Activated CD8-positive, alpha-beta memory T cell treated with anti-CD3 and anti-CD28 coated beads, Interleukin-2, amount 10 ng/mL, durations not matched to agents 7 days and 5 days (primary cell): ENCODE measurements at regions not wholly inside any gene's neighbourhood (a gene's known extent, or its start where the extent isn't known, plus 50 kb on each side); places are given as distances from the start of the nearest gene placed in this dataset.
"Not testable (repeated sequence)": the region's sequence is repeated elsewhere in the genome, so short reads cannot be mapped to it uniquely, and the experiment has no call there.

Experiments used
- ATAC-seq: fragments of 150-1000 bp; cut with Tn5 transposase; one replicate; pipeline ENCODE4 v1.10.0; 2021; ENCODE audit warnings: moderate library complexity
- CTCF ChIA-PET: fragments of 350-600 bp; sonication (Branson Sonifier 250); formaldehyde crosslinking; loops from one replicate; lab custom pipeline; 2021; ENCODE audit warnings: antibody characterized with exemption; lab: Charles Lee
- DNase-seq: peaks from one replicate; pipeline ENCODE4 v3.0.0-alpha.2; 2020
- H3K27ac Mint-ChIP-seq: one replicate; pipeline ENCODE4 v1.8.0; 2021; ENCODE audit warnings: mild to moderate bottlenecking, mixed read lengths
- H3K27me3 Mint-ChIP-seq: one replicate; pipeline ENCODE4 v1.8.0; 2021; ENCODE audit warnings: mixed read lengths
- H3K36me3 Mint-ChIP-seq: one replicate; pipeline ENCODE4 v1.8.0; 2021; ENCODE audit warnings: mild to moderate bottlenecking, mixed read lengths
- H3K4me1 Mint-ChIP-seq: one replicate; pipeline ENCODE4 v1.8.0; 2021; ENCODE audit warnings: mixed read lengths
- H3K4me3 Mint-ChIP-seq: one replicate; pipeline ENCODE4 v1.8.0; 2021; ENCODE audit warnings: mild to moderate bottlenecking, moderate library complexity, mixed read lengths
- H3K9me3 Mint-ChIP-seq: one replicate; pipeline ENCODE4 v1.8.0; 2022; ENCODE audit warnings: low read depth, mixed read lengths

GRCh38 chr4:103400405-103400804, 202.3 kb upstream of the CENPE start:
- H3K27ac Mint-ChIP-seq: no peak overlapping the region
- no peaks in the 10 kb centered on the region for H3K9me3 Mint-ChIP-seq
- no peaks in the 10 kb centered on the region for H3K4me1 Mint-ChIP-seq
- H3K4me3 Mint-ChIP-seq: no peak overlapping the region
- no peak for DNase-seq
- no peaks in the 10 kb centered on the region for H3K36me3 Mint-ChIP-seq
- CTCF ChIA-PET: no interaction called here
- no peak for ATAC-seq
- H3K27me3 Mint-ChIP-seq: no peaks in the 10 kb centered on the region

- ATAC-seq: no peak
- no peaks in the 10 kb centered on the region for H3K36me3 Mint-ChIP-seq
Measured at GRCh38 chr4:103397541-103397940, 199.4 kb upstream of the CENPE start.

GRCh38 chr4:103387508-103388011, 189.4 kb upstream of the CENPE start:
- H3K4me3 Mint-ChIP-seq, H3K9me3 Mint-ChIP-seq, ATAC-seq, H3K27ac Mint-ChIP-seq, H3K27me3 Mint-ChIP-seq, H3K36me3 Mint-ChIP-seq, H3K4me1 Mint-ChIP-seq, CTCF ChIA-PET, DNase-seq: not testable (repeated sequence)

More at GRCh38 chr4:103397541-103397940, 199.4 kb upstream of the CENPE start:
- no peak overlapping the region for H3K27ac Mint-ChIP-seq
- no peaks in the 10 kb centered on the region for H3K27me3 Mint-ChIP-seq
- CTCF ChIA-PET: no interaction called here
- no peaks in the 10 kb centered on the region for H3K9me3 Mint-ChIP-seq
- no peak overlapping the region for H3K4me3 Mint-ChIP-seq
- no peak for DNase-seq
- H3K4me1 Mint-ChIP-seq: no peaks in the 10 kb centered on the region

- not testable (repeated sequence) for H3K4me1 Mint-ChIP-seq, H3K27ac Mint-ChIP-seq, H3K4me3 Mint-ChIP-seq, H3K27me3 Mint-ChIP-seq, H3K9me3 Mint-ChIP-seq, ATAC-seq, H3K36me3 Mint-ChIP-seq, DNase-seq
- CTCF ChIA-PET: interaction anchor here (0.6 to 0.7 kb wide), 2 partner anchors 298 to 392 kb away, joined by 3 read pairs; no protein-coding TSS in a partner anchor
Measured at GRCh38 chr4:103385565-103385964, 187.4 kb upstream of the CENPE start.

- CTCF ChIA-PET: no interaction called here
- H3K4me3 Mint-ChIP-seq: no peak overlapping the region
- no peaks in the 10 kb centered on the region for H3K36me3 Mint-ChIP-seq
- no peaks in the 10 kb centered on the region for H3K27me3 Mint-ChIP-seq
- ATAC-seq (no peak), DNase-seq (no peak)
- no peaks in the 10 kb centered on the region for H3K9me3 Mint-ChIP-seq
- no peak overlapping the region for H3K27ac Mint-ChIP-seq
- H3K4me1 Mint-ChIP-seq: no peaks in the 10 kb centered on the region
Measured at GRCh38 chr4:103375278-103375677, 177.1 kb upstream of the CENPE start.

- DNase-seq: no peak
- Mint-ChIP-seq H3K4me3 (no peak overlapping the region), H3K27ac (no peak overlapping the region), H3K27me3 (no peaks in the 10 kb centered on the region), H3K9me3 (no peaks in the 10 kb centered on the region), H3K36me3 (no peaks in the 10 kb centered on the region), H3K4me1 (no peaks in the 10 kb centered on the region)
- CTCF ChIA-PET: no interaction called here
- ATAC-seq: no peak
Measured at GRCh38 chr4:103374758-103375157, 176.6 kb upstream of the CENPE start.

GRCh38 chr4:103374306-103374705, 176.2 kb upstream of the CENPE start:
- Mint-ChIP-seq H3K4me1 (no peaks in the 10 kb centered on the region), H3K27me3 (no peaks in the 10 kb centered on the region), H3K27ac (no peak overlapping the region), H3K9me3 (no peaks in the 10 kb centered on the region), H3K4me3 (no peak overlapping the region), H3K36me3 (no peaks in the 10 kb centered on the region)
- CTCF ChIA-PET: no interaction called here
- ATAC-seq (no peak), DNase-seq (no peak)

GRCh38 chr4:103372002-103372558, 173.9 kb upstream of the CENPE start:
- DNase-seq (no peak), ATAC-seq (no peak)
- Mint-ChIP-seq H3K36me3 (no peaks in the 10 kb centered on the region), H3K9me3 (no peaks in the 10 kb centered on the region), H3K27me3 (no peaks in the 10 kb centered on the region), H3K4me1 (no peaks in the 10 kb centered on the region), H3K27ac (no peak overlapping the region), H3K4me3 (no peak overlapping the region)
- CTCF ChIA-PET: no interaction called here

- no peaks in the 10 kb centered on the region for H3K4me1 Mint-ChIP-seq
- H3K27ac Mint-ChIP-seq: no peak overlapping the region
- no peaks in the 10 kb centered on the region for H3K9me3 Mint-ChIP-seq
- no peak for DNase-seq
- no peak overlapping the region for H3K4me3 Mint-ChIP-seq
- ATAC-seq: no peak
- CTCF ChIA-PET: interaction anchor here (0.6 kb wide), 1 partner anchor 1943 kb away, joined by 3 read pairs; no protein-coding TSS in a partner anchor
- no peaks in the 10 kb centered on the region for H3K27me3 Mint-ChIP-seq
- H3K36me3 Mint-ChIP-seq: no peaks in the 10 kb centered on the region
Measured at GRCh38 chr4:103370336-103370735, 172.2 kb upstream of the CENPE start.

GRCh38 chr4:103365285-103365684, 167.1 kb upstream of the CENPE start:
- CTCF ChIA-PET: no interaction called here
- H3K27me3 Mint-ChIP-seq: no peaks in the 10 kb centered on the region

GRCh38 chr4:103364083-103364482, 165.9 kb upstream of the CENPE start:
- no peaks in the 10 kb centered on the region for H3K4me1 Mint-ChIP-seq
- no peaks in the 10 kb centered on the region for H3K27me3 Mint-ChIP-seq
- DNase-seq: no peak
- CTCF ChIA-PET: no interaction called here
- H3K9me3 Mint-ChIP-seq: peaks cover 5% of the 10 kb centered on the region
- H3K27ac Mint-ChIP-seq: no peak overlapping the region
- no peak overlapping the region for H3K4me3 Mint-ChIP-seq
- no peaks in the 10 kb centered on the region for H3K36me3 Mint-ChIP-seq
- ATAC-seq: no peak

More at GRCh38 chr4:103365285-103365684, 167.1 kb upstream of the CENPE start:
- no peaks in the 10 kb centered on the region for H3K36me3 Mint-ChIP-seq
- no peak overlapping the region for H3K4me3 Mint-ChIP-seq
- H3K9me3 Mint-ChIP-seq: no peaks in the 10 kb centered on the region
- DNase-seq: no peak
- H3K27ac Mint-ChIP-seq: no peak overlapping the region
- H3K4me1 Mint-ChIP-seq: no peaks in the 10 kb centered on the region
- ATAC-seq: no peak

GRCh38 chr4:103361926-103362325, 163.8 kb upstream of the CENPE start:
- H3K4me1 Mint-ChIP-seq: no peaks in the 10 kb centered on the region
- no peak overlapping the region for H3K27ac Mint-ChIP-seq
- ATAC-seq (no peak), DNase-seq (no peak)
- H3K9me3 Mint-ChIP-seq: peaks cover 7% of the 10 kb centered on the region
- CTCF ChIA-PET: no interaction called here
- no peaks in the 10 kb centered on the region for H3K36me3 Mint-ChIP-seq
- no peak overlapping the region for H3K4me3 Mint-ChIP-seq
- H3K27me3 Mint-ChIP-seq: no peaks in the 10 kb centered on the region

- no peak for DNase-seq
- ATAC-seq: no peak
- H3K36me3 Mint-ChIP-seq: no peaks in the 10 kb centered on the region
- no peaks in the 10 kb centered on the region for H3K27me3 Mint-ChIP-seq
- CTCF ChIA-PET: no interaction called here
- H3K4me1 Mint-ChIP-seq: no peaks in the 10 kb centered on the region
- H3K9me3 Mint-ChIP-seq: peaks cover 7% of the 10 kb centered on the region
- H3K4me3 Mint-ChIP-seq: no peak overlapping the region
- H3K27ac Mint-ChIP-seq: no peak overlapping the region
Measured at GRCh38 chr4:103359900-103360299, 161.8 kb upstream of the CENPE start.

- Mint-ChIP-seq H3K4me1 (no peaks in the 10 kb centered on the region), H3K9me3 (peaks cover under 1% of the 10 kb centered on the region), H3K27ac (no peak overlapping the region), H3K36me3 (no peaks in the 10 kb centered on the region), H3K4me3 (no peak overlapping the region), H3K27me3 (no peaks in the 10 kb centered on the region)
- CTCF ChIA-PET: no interaction called here
- DNase-seq: no peak
- ATAC-seq: no peak
Measured at GRCh38 chr4:103354006-103354405, 155.9 kb upstream of the CENPE start.
